Hepatocyte (in vitro differentiated cells): ENCODE measurements at regions not wholly inside any gene's neighbourhood (a gene's known extent, or its start where the extent isn't known, plus 50 kb on each side); places are given as distances from the start of the nearest gene placed in this dataset.

Source experiments
- DNase-seq: peaks from one replicate; pipeline ENCODE4 v3.0.0-alpha.2; 2016; ENCODE audit warnings: low spot score
- H2AFZ ChIP-seq: fragments of 200-600 bp; sonication (generic); 2 replicates; pipeline ENCODE4 v1.6.0; 2016; ENCODE audit warnings: antibody characterized with exemption, mild to moderate bottlenecking
- H3K27ac ChIP-seq: fragments of 200-600 bp; sonication (generic); 2 replicates; pipeline ENCODE4 v1.5.1; 2016; ENCODE audit warnings: mild to moderate bottlenecking
- H3K27me3 ChIP-seq: fragments of 200-600 bp; sonication (generic); 2 replicates; pipeline ENCODE4 v1.6.1; 2016
- H3K36me3 ChIP-seq: fragments of 200-600 bp; sonication (generic); replicated peaks from 2 replicates; pipeline ENCODE4 v1.5.1; 2016; ENCODE audit warnings: low read depth; ENCODE audit not compliant: insufficient read depth
- H3K4me1 ChIP-seq: fragments of 200-600 bp; sonication (generic); 2 replicates; pipeline ENCODE4 v1.5.1; 2016; ENCODE audit warnings: mild to moderate bottlenecking, moderate library complexity; ENCODE audit not compliant: insufficient read depth
- H3K4me2 ChIP-seq: fragments of 200-600 bp; sonication (generic); 2 replicates; pipeline ENCODE4 v1.6.0; 2016
- H3K4me3 ChIP-seq: fragments of 200-600 bp; sonication (generic); 2 replicates; pipeline ENCODE4 v1.5.1; 2016; ENCODE audit warnings: mild to moderate bottlenecking
- H3K79me2 ChIP-seq: fragments of 200-600 bp; sonication (generic); 2 replicates; pipeline ENCODE4 v1.6.0; 2017; ENCODE audit warnings: mild to moderate bottlenecking
- H3K9me2 ChIP-seq: fragments of 200-600 bp; sonication (generic); replicated peaks from 2 replicates; pipeline ENCODE4 v1.6.0; 2017; ENCODE audit warnings: mild to moderate bottlenecking; ENCODE audit not compliant: insufficient read depth
- H3K9me3 ChIP-seq: fragments of 200-600 bp; sonication (generic); 2 replicates; pipeline ENCODE4 v1.5.1; 2016; ENCODE audit warnings: low read depth, mild to moderate bottlenecking
- H4K20me1 ChIP-seq: fragments of 200-600 bp; sonication (generic); 2 replicates; pipeline ENCODE4 v1.6.0; 2016; ENCODE audit warnings: mild to moderate bottlenecking; ENCODE audit not compliant: insufficient read depth, poor library complexity, severe bottlenecking
- CTCF ChIP-seq: fragments of 200-600 bp; sonication (generic); IDR thresholded peaks from 2 replicates; pipeline ENCODE4 v1.5.1; 2016; ENCODE audit warnings: antibody characterized with exemption, mild to moderate bottlenecking; ENCODE audit not compliant: poor library complexity
- EZH2 ChIP-seq: fragments of 200-600 bp; sonication (generic); IDR thresholded peaks from 2 replicates; pipeline ENCODE4 v1.6.1; 2016; ENCODE audit warnings: antibody characterized with exemption, mild to moderate bottlenecking, borderline replicate concordance
- EZH2phosphoT487 ChIP-seq: fragments of 200-600 bp; sonication (generic); IDR thresholded peaks from one replicate; pipeline ENCODE4 v1.6.1; 2018; ENCODE audit warnings: antibody characterized with exemption, mild to moderate bottlenecking, low read depth, moderate library complexity; ENCODE audit not compliant: unreplicated experiment, severe bottlenecking
- WGBS: methylation state at CpG from one replicate; pipeline ENCODE4 v1.1.6; 2016; ENCODE audit warnings: low lambda C conversion rate; ENCODE audit errors: missing lambda C conversion rate; 5-methylcytosine and 5-hydroxymethylcytosine counted together

DNA sequence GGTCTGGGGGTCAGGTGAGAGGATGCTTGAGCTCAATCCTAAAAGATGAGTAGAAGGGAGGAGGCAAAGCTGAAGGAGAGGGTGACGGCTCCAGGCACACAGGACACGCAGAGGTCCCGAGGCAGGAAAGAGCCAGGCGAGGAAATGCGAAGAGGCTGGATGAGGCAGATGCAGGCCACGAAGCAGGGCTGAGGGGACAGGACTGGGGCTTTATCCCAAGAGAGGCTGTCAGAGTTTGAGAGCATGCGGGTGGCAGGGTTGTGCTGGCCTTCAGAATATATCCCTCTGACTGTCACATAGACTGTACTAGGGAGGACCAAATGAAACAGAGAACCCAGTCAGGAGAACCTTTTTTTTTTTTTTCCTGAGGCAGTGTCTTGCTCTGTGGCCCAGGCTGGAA, 100.2 kb downstream of the RMI2 start:
- H3K9me3 ChIP-seq, result no peaks in the 10 kb centered on the region
- no peak overlapping the region for H3K4me2 ChIP-seq
- H3K4me3 ChIP-seq, result no peak overlapping the region
- TF ChIP-seq EZH2phosphoT487, result no peak
- TF ChIP-seq EZH2, result no peak
- TF ChIP-seq CTCF, result no peak
- H2AFZ ChIP-seq, result no peak overlapping the region
- no peaks in the 10 kb centered on the region for H3K36me3 ChIP-seq
- H3K27ac ChIP-seq, result no peak overlapping the region
- no peaks in the 10 kb centered on the region for H3K4me1 ChIP-seq
- DNase-seq, result no peak
- H3K27me3 ChIP-seq, result no peaks in the 10 kb centered on the region
- no peaks in the 10 kb centered on the region for H3K79me2 ChIP-seq
- no peaks in the 10 kb centered on the region for H3K9me2 ChIP-seq
- no peaks in the 10 kb centered on the region for H4K20me1 ChIP-seq
- 95% methylated on average over 7 of the region's 7 CpGs for WGBS

DNA sequence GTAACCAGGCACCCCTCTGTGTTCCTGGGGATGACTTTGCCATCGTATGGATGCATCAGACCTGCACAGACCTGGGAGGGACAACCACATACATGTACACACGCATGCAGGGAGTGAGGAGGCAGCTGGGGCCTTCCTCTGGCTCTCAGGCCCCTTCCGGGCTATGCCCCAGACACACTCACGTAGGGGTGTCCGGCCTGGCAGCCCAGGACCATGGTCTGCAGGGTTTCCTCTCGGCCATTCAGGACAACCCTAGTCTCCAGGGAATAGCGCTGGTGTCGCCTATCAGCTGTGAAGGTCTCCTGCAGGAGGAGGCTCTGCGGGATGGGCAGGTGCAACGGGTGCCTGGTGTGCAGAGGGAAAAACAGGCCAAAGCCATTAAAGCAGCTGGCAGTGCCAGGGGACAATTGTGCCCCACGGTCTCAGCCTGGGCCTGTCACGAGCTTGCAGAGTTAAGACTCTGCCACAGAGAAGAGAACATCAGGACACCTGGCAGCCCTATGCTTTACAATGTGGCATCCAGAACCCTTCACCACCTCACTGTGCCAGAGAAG, 101.4 kb downstream of the RMI2 start:
- no peaks in the 10 kb centered on the region for H3K4me1 ChIP-seq
- TF ChIP-seq EZH2 (no peak), CTCF (no peak), EZH2phosphoT487 (no peak)
- no peaks in the 10 kb centered on the region for H4K20me1 ChIP-seq
- H3K36me3 ChIP-seq, result no peaks in the 10 kb centered on the region
- H3K9me2 ChIP-seq, result no peaks in the 10 kb centered on the region
- H3K9me3 ChIP-seq, result no peaks in the 10 kb centered on the region
- H3K4me3 ChIP-seq, result no peak overlapping the region
- H3K79me2 ChIP-seq, result no peaks in the 10 kb centered on the region
- no peak for DNase-seq
- 93% methylated on average over 12 of the region's 12 CpGs for WGBS
- H3K27me3 ChIP-seq, result no peaks in the 10 kb centered on the region
- no peak overlapping the region for H3K4me2 ChIP-seq
- no peak overlapping the region for H3K27ac ChIP-seq
- H2AFZ ChIP-seq, result no peak overlapping the region

GRCh38 chr16:11447272-11447671, 102.0 kb downstream of the RMI2 start:
- no peak for TF ChIP-seq EZH2phosphoT487
- no peak for TF ChIP-seq EZH2
- TF ChIP-seq CTCF, result no peak
- no peaks in the 10 kb centered on the region for H3K9me2 ChIP-seq
- no peaks in the 10 kb centered on the region for H3K36me3 ChIP-seq
- no peak overlapping the region for H3K4me2 ChIP-seq
- H3K27me3 ChIP-seq, result no peaks in the 10 kb centered on the region
- H3K9me3 ChIP-seq, result no peaks in the 10 kb centered on the region
- 89% methylated on average over 10 of the region's 10 CpGs for whole genome bisulfite sequencing
- no peaks in the 10 kb centered on the region for H3K79me2 ChIP-seq
- H2AFZ ChIP-seq, result no peak overlapping the region
- no peaks in the 10 kb centered on the region for H3K4me1 ChIP-seq
- no peaks in the 10 kb centered on the region for H4K20me1 ChIP-seq
- H3K27ac ChIP-seq, result no peak overlapping the region
- H3K4me3 ChIP-seq, result no peak overlapping the region
- DNase-seq, result no peak

DNA sequence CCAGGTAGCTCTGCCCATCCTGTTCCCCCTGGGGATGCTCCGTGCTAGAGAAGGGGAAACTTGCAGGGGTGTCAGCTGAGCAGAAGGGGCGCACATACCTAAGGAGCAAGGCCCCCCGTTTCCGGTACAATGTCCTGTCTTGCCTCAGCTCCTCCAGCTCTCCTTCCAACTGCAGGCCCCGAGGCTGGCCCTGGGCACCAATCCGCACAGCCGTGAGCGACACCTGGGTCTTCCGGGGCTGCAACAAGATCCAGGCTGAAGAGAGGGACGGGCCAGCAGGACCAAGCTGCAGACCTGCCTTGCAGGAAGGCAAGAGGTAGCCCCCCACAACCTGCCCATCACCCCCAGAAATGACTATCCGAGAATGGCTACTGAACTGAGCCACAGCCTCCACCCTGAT, 102.6 kb downstream of the RMI2 start:
- no peaks in the 10 kb centered on the region for H3K79me2 ChIP-seq
- no peak overlapping the region for H3K27ac ChIP-seq
- no peak overlapping the region for H2AFZ ChIP-seq
- DNase-seq, result no peak
- no peaks in the 10 kb centered on the region for H3K9me2 ChIP-seq
- TF ChIP-seq EZH2 (no peak), CTCF (no peak), EZH2phosphoT487 (no peak)
- no peaks in the 10 kb centered on the region for H4K20me1 ChIP-seq
- 80% methylated on average over 11 of the region's 11 CpGs for WGBS
- no peak overlapping the region for H3K4me3 ChIP-seq
- no peak overlapping the region for H3K4me2 ChIP-seq
- no peaks in the 10 kb centered on the region for H3K36me3 ChIP-seq
- no peaks in the 10 kb centered on the region for H3K4me1 ChIP-seq
- H3K27me3 ChIP-seq, result no peaks in the 10 kb centered on the region
- H3K9me3 ChIP-seq, result no peaks in the 10 kb centered on the region
